ENCODE measurements at regions not wholly inside any gene's neighbourhood (a gene's known extent, or its start where the extent isn't known, plus 50 kb on each side); places are given as distances from the start of the nearest gene placed in this dataset.
"Not testable (repeated sequence)": the region's sequence is repeated elsewhere in the genome, so short reads cannot be mapped to it uniquely, and the experiment has no call there.

GRCh38 chr18:1652018-1652417 is 747.3 kb downstream of the ADCYAP1 start:
- Histone ChIP-seq H3K27ac (ENCODE audit: insufficient read depth, low read depth, low read length, poor library complexity, severe bottlenecking) (no peak overlapping the region), H3K9me3 (ENCODE audit: control insufficient read depth, low read length) (no peaks in the 10 kb centered on the region), H3K4me3 (ENCODE audit: insufficient read depth, low read depth, low read length) (no peak overlapping the region), H3K27me3 (ENCODE audit: control insufficient read depth, insufficient read depth, low read length, poor library complexity, severe bottlenecking) (no peaks in the 10 kb centered on the region), H3K36me3 (ENCODE audit: control insufficient read depth, insufficient read depth, low read length) (no peaks in the 10 kb centered on the region), H3K4me1 (ENCODE audit: control insufficient read depth, insufficient read depth, low read length) (no peaks in the 10 kb centered on the region)
- 88 to 92% methylated on average over 1 of the region's 2 CpGs for WGBS, 2 experiments

GRCh38 chr18:1653873-1654272 is 749.2 kb downstream of the ADCYAP1 start:
- Histone ChIP-seq H3K27me3 (ENCODE audit: control insufficient read depth, insufficient read depth, low read length, poor library complexity, severe bottlenecking) (no peaks in the 10 kb centered on the region), H3K4me3 (ENCODE audit: insufficient read depth, low read depth, low read length) (no peak overlapping the region), H3K4me1 (ENCODE audit: control insufficient read depth, insufficient read depth, low read length) (no peaks in the 10 kb centered on the region), H3K27ac (ENCODE audit: insufficient read depth, low read depth, low read length, poor library complexity, severe bottlenecking) (no peak overlapping the region), H3K36me3 (ENCODE audit: control insufficient read depth, insufficient read depth, low read length) (no peaks in the 10 kb centered on the region), H3K9me3 (ENCODE audit: control insufficient read depth, low read length) (no peaks in the 10 kb centered on the region)
- WGBS, 2 experiments, result 96% methylated on average over 4 of the region's 4 CpGs

GRCh38 chr18:1657876-1658275 is 753.2 kb downstream of the ADCYAP1 start:
- Histone ChIP-seq H3K4me1 (ENCODE audit: control insufficient read depth, insufficient read depth, low read length) (no peaks in the 10 kb centered on the region), H3K36me3 (ENCODE audit: control insufficient read depth, insufficient read depth, low read length) (no peaks in the 10 kb centered on the region), H3K27me3 (ENCODE audit: control insufficient read depth, insufficient read depth, low read length, poor library complexity, severe bottlenecking) (no peaks in the 10 kb centered on the region), H3K4me3 (ENCODE audit: insufficient read depth, low read depth, low read length) (no peak overlapping the region), H3K27ac (ENCODE audit: insufficient read depth, low read depth, low read length, poor library complexity, severe bottlenecking) (no peak overlapping the region), H3K9me3 (ENCODE audit: control insufficient read depth, low read length) (no peaks in the 10 kb centered on the region)
- 100% methylated on average over 1 of the region's 1 CpG for WGBS, 2 experiments

DNA sequence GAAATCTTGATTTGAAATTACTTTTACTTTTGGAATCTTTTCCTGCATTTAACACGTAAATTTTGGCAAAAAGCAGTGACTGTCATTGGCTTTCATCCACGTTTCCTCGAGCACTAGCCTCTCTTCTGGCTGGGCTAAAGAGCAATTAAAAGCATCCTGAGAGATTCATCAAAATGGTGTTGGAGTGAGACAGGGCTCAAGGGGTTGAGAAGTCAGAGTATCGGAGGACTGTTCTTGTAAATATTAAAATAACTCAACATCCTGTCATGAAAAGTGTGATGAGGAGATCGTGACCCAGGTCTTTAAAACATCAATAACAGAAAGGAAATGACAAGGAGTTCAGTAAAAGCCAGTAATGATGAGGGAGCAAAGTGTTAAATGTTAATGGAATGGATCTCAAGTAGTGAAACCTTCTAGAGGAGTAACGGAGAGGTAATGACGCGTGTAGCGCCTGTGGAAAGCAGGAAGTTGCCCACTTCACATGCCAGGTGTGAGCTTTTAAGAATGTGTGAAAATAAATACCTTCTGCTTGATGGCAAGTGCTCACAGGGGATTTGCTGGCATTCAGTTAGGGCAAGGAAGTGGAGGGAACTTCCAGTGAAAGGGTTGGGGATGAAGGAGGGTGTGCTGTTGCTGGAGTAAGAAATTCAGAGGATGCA is 754.4 kb downstream of the ADCYAP1 start:
- no peak overlapping the region for H3K4me3 ChIP-seq (ENCODE audit: insufficient read depth, low read depth, low read length)
- H3K4me1 ChIP-seq (ENCODE audit: control insufficient read depth, insufficient read depth, low read length), result no peaks in the 10 kb centered on the region
- H3K9me3 ChIP-seq (ENCODE audit: control insufficient read depth, low read length), result no peaks in the 10 kb centered on the region
- H3K27me3 ChIP-seq (ENCODE audit: control insufficient read depth, insufficient read depth, low read length, poor library complexity, severe bottlenecking), result no peaks in the 10 kb centered on the region
- WGBS, 2 experiments, result 93 to 95% methylated on average over 8 to 9 of the region's 9 CpGs
- H3K36me3 ChIP-seq (ENCODE audit: control insufficient read depth, insufficient read depth, low read length), result no peaks in the 10 kb centered on the region
- no peak overlapping the region for H3K27ac ChIP-seq (ENCODE audit: insufficient read depth, low read depth, low read length, poor library complexity, severe bottlenecking)

DNA sequence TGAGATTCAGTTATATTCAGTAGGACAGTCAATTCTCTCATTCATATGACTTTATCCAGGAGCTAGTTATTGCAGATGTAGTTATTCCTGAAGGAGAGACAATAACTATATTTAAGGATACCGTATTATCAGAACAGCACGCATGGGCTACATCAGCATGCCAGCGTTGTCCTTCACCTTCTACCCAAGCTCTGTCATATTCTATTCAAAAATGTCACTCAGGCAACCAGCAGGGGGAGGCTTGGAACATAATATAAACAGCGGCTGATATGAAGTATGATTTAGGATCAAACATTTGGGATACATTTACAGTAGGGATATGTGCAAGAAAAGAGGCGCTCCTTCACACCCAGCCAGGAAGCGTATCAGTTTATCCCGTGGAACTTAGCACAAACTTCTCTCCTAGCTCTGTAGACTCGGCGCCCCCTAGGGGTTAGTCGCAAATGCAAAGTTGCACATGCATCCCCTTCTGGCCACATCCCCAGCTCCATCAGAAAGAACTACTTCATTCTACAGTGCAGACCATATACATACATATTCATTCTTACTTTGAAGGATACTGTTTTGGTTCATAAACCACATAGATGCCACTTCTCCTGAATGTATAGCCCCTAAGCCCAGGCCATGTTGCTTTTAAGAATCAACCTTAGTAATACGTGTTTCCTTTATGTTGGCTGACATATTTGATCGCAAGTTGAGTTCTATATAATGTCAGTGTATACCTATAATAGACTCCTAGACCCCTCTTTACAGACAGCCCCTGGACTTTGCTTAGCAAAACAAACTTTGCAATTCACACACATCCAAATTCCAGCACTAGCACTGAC is 759.4 kb downstream of the ADCYAP1 start:
- Histone ChIP-seq H3K36me3 (ENCODE audit: control insufficient read depth, insufficient read depth, low read length) (no peaks in the 10 kb centered on the region), H3K4me3 (ENCODE audit: insufficient read depth, low read depth, low read length) (no peak overlapping the region), H3K4me1 (ENCODE audit: control insufficient read depth, insufficient read depth, low read length) (no peaks in the 10 kb centered on the region), H3K27me3 (ENCODE audit: control insufficient read depth, insufficient read depth, low read length, poor library complexity, severe bottlenecking) (no peaks in the 10 kb centered on the region), H3K9me3 (ENCODE audit: control insufficient read depth, low read length) (no peaks in the 10 kb centered on the region), H3K27ac (ENCODE audit: insufficient read depth, low read depth, low read length, poor library complexity, severe bottlenecking) (no peak overlapping the region)
- 47 to 53% methylated on average over 10 to 12 of the region's 12 CpGs for WGBS, 2 experiments

DNA sequence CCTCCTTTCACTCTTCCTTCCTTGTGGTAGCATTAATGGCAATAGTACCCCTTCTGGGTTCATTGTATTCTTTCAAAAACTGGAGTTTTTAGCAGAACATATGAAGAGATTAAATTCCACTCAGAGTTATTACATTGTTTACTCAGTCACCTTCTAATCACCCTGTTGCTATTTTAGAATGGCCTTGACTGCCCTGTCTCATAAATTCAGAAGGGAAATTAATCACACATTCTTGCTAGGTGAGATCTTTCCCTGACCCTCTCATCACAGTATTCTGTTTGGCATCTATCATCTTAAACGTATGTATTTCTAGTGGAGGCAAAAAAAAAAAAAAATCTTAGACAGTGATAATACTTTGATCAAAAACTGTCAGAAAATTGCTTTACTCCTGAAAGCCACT is 760.4 kb downstream of the ADCYAP1 start:
- Histone ChIP-seq H3K4me3 (ENCODE audit: insufficient read depth, low read depth, low read length) (no peak overlapping the region), H3K27me3 (ENCODE audit: control insufficient read depth, insufficient read depth, low read length, poor library complexity, severe bottlenecking) (no peaks in the 10 kb centered on the region), H3K4me1 (ENCODE audit: control insufficient read depth, insufficient read depth, low read length) (no peaks in the 10 kb centered on the region), H3K9me3 (ENCODE audit: control insufficient read depth, low read length) (no peaks in the 10 kb centered on the region), H3K27ac (ENCODE audit: insufficient read depth, low read depth, low read length, poor library complexity, severe bottlenecking) (no peak overlapping the region), H3K36me3 (ENCODE audit: control insufficient read depth, insufficient read depth, low read length) (no peaks in the 10 kb centered on the region)
- WGBS, 2 experiments, result no CpG with 5 or more reads among the region's 1 CpG

- H3K27ac ChIP-seq (ENCODE audit: insufficient read depth, low read depth, low read length, poor library complexity, severe bottlenecking), result no peak overlapping the region
- no peaks in the 10 kb centered on the region for H3K27me3 ChIP-seq (ENCODE audit: control insufficient read depth, insufficient read depth, low read length, poor library complexity, severe bottlenecking)
- no peaks in the 10 kb centered on the region for H3K36me3 ChIP-seq (ENCODE audit: control insufficient read depth, insufficient read depth, low read length)
- H3K4me1 ChIP-seq (ENCODE audit: control insufficient read depth, insufficient read depth, low read length), result no peaks in the 10 kb centered on the region
- H3K9me3 ChIP-seq (ENCODE audit: control insufficient read depth, low read length), result no peaks in the 10 kb centered on the region
- no peak overlapping the region for H3K4me3 ChIP-seq (ENCODE audit: insufficient read depth, low read depth, low read length)
- 48 to 60% methylated on average over 3 of the region's 4 CpGs for WGBS, 2 experiments
These were observed 763.6 kb downstream of the ADCYAP1 start for GRCh38 chr18:1668279-1668678.

GRCh38 chr18:1671710-1672109 is 767.0 kb downstream of the ADCYAP1 start:
- 100% methylated on average over 2 of the region's 2 CpGs; no CpG with 5 or more reads in 1 of the 2 experiments for WGBS, 2 experiments
- not testable (repeated sequence) for H3K27ac ChIP-seq (ENCODE audit: insufficient read depth, low read depth, low read length, poor library complexity, severe bottlenecking); H3K36me3 ChIP-seq (ENCODE audit: control insufficient read depth, insufficient read depth, low read length); H3K4me1 ChIP-seq (ENCODE audit: control insufficient read depth, insufficient read depth, low read length); H3K9me3 ChIP-seq (ENCODE audit: control insufficient read depth, low read length); H3K27me3 ChIP-seq (ENCODE audit: control insufficient read depth, insufficient read depth, low read length, poor library complexity, severe bottlenecking); H3K4me3 ChIP-seq (ENCODE audit: insufficient read depth, low read depth, low read length)

GRCh38 chr18:1676387-1676786 is 771.7 kb downstream of the ADCYAP1 start:
- no peaks in the 10 kb centered on the region for H3K27me3 ChIP-seq (ENCODE audit: control insufficient read depth, insufficient read depth, low read length, poor library complexity, severe bottlenecking)
- H3K27ac ChIP-seq (ENCODE audit: insufficient read depth, low read depth, low read length, poor library complexity, severe bottlenecking), result no peak overlapping the region
- H3K4me1 ChIP-seq (ENCODE audit: control insufficient read depth, insufficient read depth, low read length), result no peaks in the 10 kb centered on the region
- WGBS, 2 experiments, result 92 to 93% methylated on average over 3 of the region's 3 CpGs
- H3K9me3 ChIP-seq (ENCODE audit: control insufficient read depth, low read length), result no peaks in the 10 kb centered on the region
- no peaks in the 10 kb centered on the region for H3K36me3 ChIP-seq (ENCODE audit: control insufficient read depth, insufficient read depth, low read length)
- no peak overlapping the region for H3K4me3 ChIP-seq (ENCODE audit: insufficient read depth, low read depth, low read length)

GRCh38 chr18:1680108-1680507 is 775.4 kb downstream of the ADCYAP1 start:
- no peak overlapping the region for H3K27ac ChIP-seq (ENCODE audit: insufficient read depth, low read depth, low read length, poor library complexity, severe bottlenecking)
- WGBS, 2 experiments, result 100% methylated on average over 1 of the region's 1 CpG; no CpG with 5 or more reads in 1 of the 2 experiments
- no peak overlapping the region for H3K4me3 ChIP-seq (ENCODE audit: insufficient read depth, low read depth, low read length)
- H3K9me3 ChIP-seq (ENCODE audit: control insufficient read depth, low read length), result no peaks in the 10 kb centered on the region
- no peaks in the 10 kb centered on the region for H3K4me1 ChIP-seq (ENCODE audit: control insufficient read depth, insufficient read depth, low read length)
- no peaks in the 10 kb centered on the region for H3K27me3 ChIP-seq (ENCODE audit: control insufficient read depth, insufficient read depth, low read length, poor library complexity, severe bottlenecking)
- no peaks in the 10 kb centered on the region for H3K36me3 ChIP-seq (ENCODE audit: control insufficient read depth, insufficient read depth, low read length)
